ENCODE measurements at regions not wholly inside any gene's neighbourhood (a gene's known extent, or its start where the extent isn't known, plus 50 kb on each side); places are given as distances from the start of the nearest gene placed in this dataset.
A peak's percentile ranks its signal among the peaks of the same experiment; 100 is the strongest.

DNA sequence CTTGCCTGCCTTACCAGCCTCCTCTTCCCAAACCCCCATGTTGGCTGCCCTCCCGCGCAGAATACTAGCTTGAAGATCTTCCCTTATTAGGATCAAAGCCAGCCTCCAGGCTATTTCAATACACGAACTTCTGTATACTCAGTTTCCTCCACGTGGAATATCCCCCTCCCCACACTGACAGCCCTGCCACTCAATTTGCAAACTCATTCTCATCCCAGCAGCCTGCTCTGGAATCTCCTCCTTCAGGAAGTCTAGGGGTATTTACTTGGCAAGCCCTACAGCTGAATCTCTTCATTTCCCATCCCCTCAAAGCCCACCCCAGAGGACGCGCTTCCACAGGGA is 157.0 kb upstream of the SMIM23 start:
- Histone ChIP-seq H3K27me3 (peaks cover 0 to 21% of the 10 kb centered on the region in 2 donors), H3K4me3 (no peak overlapping the region), H3K9me3 (no peaks in the 10 kb centered on the region), H3K36me3 (no peaks in the 10 kb centered on the region), H3K27ac (no peak overlapping the region), H3K4me1 (peaks cover 0 to 7% (median 6%) of the 10 kb centered on the region in 4 donors)
- DNase-seq, result no peak
- no peak for TF ChIP-seq CTCF (IDR thresholded peaks at IDR 0.05)
- intact Hi-C loops (cut with DNase I; ENCODE audit: low total_unique reads), result no loop called here

DNA sequence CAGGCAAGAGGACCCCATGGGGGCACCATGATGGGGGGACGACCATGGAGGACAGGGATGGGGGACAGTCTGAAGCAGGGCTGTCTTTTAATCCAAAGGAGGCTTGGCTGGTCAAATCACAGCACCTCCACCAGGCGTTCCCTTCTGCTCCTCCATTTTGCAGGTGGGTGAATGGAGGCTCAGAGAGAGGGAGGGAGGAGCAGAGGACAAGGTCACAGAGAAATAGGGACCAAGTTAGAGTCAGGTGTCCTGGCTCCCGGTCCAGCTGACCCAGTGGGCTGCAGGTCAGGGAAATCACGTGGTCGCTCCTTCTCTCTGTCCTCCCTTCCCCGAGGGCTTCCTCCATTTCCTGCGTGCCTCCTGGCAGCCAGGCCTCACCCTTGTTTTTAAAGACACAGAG is 156.4 kb upstream of the SMIM23 start:
- H3K9me3 ChIP-seq, result no peaks in the 10 kb centered on the region
- H3K4me3 ChIP-seq, result no peak overlapping the region
- no peak overlapping the region for H3K27ac ChIP-seq
- H3K27me3 ChIP-seq, result peaks cover 0 to 21% of the 10 kb centered on the region in 2 donors
- no peaks in the 10 kb centered on the region for H3K36me3 ChIP-seq
- intact Hi-C loops (cut with DNase I; ENCODE audit: low total_unique reads), result no loop called here
- TF ChIP-seq CTCF (IDR thresholded peaks at IDR 0.05), result no peak
- DNase-seq, result no peak
- peaks cover 0 to 7% (median 6%) of the 10 kb centered on the region in 4 donors for H3K4me1 ChIP-seq

GRCh38 chr5:171629628-171630349 is 155.8 kb upstream of the SMIM23 start:
- Histone ChIP-seq H3K27me3 (peaks cover 0 to 21% of the 10 kb centered on the region in 2 donors), H3K4me1 (peaks cover 0 to 7% (median 6%) of the 10 kb centered on the region in 4 donors), H3K4me3 (peak overlapping the region in 1 of 2 donors; percentile 36), H3K27ac (no peak overlapping the region), H3K36me3 (no peaks in the 10 kb centered on the region), H3K9me3 (no peaks in the 10 kb centered on the region)
- peak; percentile 30 to 48 for TF ChIP-seq CTCF (IDR thresholded peaks at IDR 0.05)
- intact Hi-C loops (cut with DNase I; ENCODE audit: low total_unique reads), result loop anchor here (5.0 kb wide), 1 partner anchor 278 kb away; no protein-coding TSS in a partner anchor
- peak in 1 of 2 donors; percentile 32 for DNase-seq

GRCh38 chr5:171630350-171631065 is 155.1 kb upstream of the SMIM23 start:
- Histone ChIP-seq H3K4me3 (no peak overlapping the region), H3K9me3 (no peaks in the 10 kb centered on the region), H3K4me1 (peaks cover 0 to 7% (median 6%) of the 10 kb centered on the region in 4 donors), H3K36me3 (no peaks in the 10 kb centered on the region), H3K27me3 (peaks cover 0 to 18% of the 10 kb centered on the region in 2 donors), H3K27ac (no peak overlapping the region)
- intact Hi-C loops (cut with DNase I; ENCODE audit: low total_unique reads), result loop anchor here (5.0 kb wide), 1 partner anchor 277 kb away; no protein-coding TSS in a partner anchor
- TF ChIP-seq CTCF (IDR thresholded peaks at IDR 0.05), result no peak
- DNase-seq, result no peak

GRCh38 chr5:171632616-171633015 is 153.0 kb upstream of the SMIM23 start:
- intact Hi-C loops (cut with DNase I; ENCODE audit: low total_unique reads), result loop anchor here (5.0 kb wide), 1 partner anchor 275 kb away; no protein-coding TSS in a partner anchor
- H3K27ac ChIP-seq, result no peak overlapping the region
- no peak for DNase-seq
- peaks cover 0 to 13% of the 10 kb centered on the region in 2 donors for H3K27me3 ChIP-seq
- H3K4me1 ChIP-seq, result peaks cover 0 to 7% (median 6%) of the 10 kb centered on the region in 4 donors
- no peak overlapping the region for H3K4me3 ChIP-seq
- H3K36me3 ChIP-seq, result no peaks in the 10 kb centered on the region
- TF ChIP-seq CTCF (IDR thresholded peaks at IDR 0.05), result no peak
- H3K9me3 ChIP-seq, result no peaks in the 10 kb centered on the region

All from tibial artery (tissue), 4 donors.